ENCODE measurements at regions not wholly inside any gene's neighbourhood (a gene's known extent, or its start where the extent isn't known, plus 50 kb on each side); places are given as distances from the start of the nearest gene placed in this dataset.

GRCh38 chr15:87312221-87312620, 944.3 kb downstream of the NTRK3 start:
- Histone ChIP-seq H3K79me2 (ENCODE audit: insufficient read depth, low read length) (no peaks in the 10 kb centered on the region), H3K36me3 (ENCODE audit: insufficient read depth, low read length) (no peaks in the 10 kb centered on the region), H3K9me3 (ENCODE audit: low read depth, low read length) (no peaks in the 10 kb centered on the region), H3K4me2 (ENCODE audit: insufficient read depth, low read length) (no peak overlapping the region), H3K4me1 (ENCODE audit: insufficient read depth, low read length) (no peaks in the 10 kb centered on the region), H3K27me3 (ENCODE audit: insufficient read depth, low read length) (no peaks in the 10 kb centered on the region), H3K27ac (ENCODE audit: low read depth, low read length) (no peak overlapping the region), H2AFZ (ENCODE audit: low read length) (no peak overlapping the region), H3K4me3 (ENCODE audit: insufficient read depth, low read length) (no peak overlapping the region), H4K20me1 (ENCODE audit: insufficient read depth, low read length) (no peaks in the 10 kb centered on the region)
- DNase-seq (ENCODE audit: insufficient read length, low spot score, missing footprints): no peak
- TF ChIP-seq CTCF (IDR thresholded peaks at IDR 0.05; ENCODE audit: extremely low read depth, low read depth, low read length): no peak

DNA sequence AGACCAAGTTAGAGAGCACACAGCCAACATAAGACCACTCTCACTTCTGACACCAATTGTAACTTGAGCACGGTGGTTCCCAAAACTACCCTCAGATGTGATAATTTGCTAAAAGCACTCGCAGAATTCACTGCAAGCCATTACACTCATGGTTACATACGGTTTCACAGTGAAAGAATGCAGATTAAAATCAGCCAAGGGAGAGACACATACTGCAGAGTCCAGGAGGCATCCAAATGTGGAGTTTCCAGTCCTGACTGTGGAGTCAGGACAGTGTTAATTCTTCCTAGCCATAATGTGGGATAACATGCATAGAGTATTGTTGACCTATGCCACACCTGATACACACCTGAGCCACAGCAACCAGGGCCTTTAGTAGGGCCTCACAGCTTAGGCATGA, 956.4 kb downstream of the NTRK3 start:
- no peaks in the 10 kb centered on the region for H3K27me3 ChIP-seq (ENCODE audit: insufficient read depth, low read length)
- no peak overlapping the region for H3K4me2 ChIP-seq (ENCODE audit: insufficient read depth, low read length)
- peaks cover 2% of the 10 kb centered on the region for H3K9me3 ChIP-seq (ENCODE audit: low read depth, low read length)
- no peaks in the 10 kb centered on the region for H4K20me1 ChIP-seq (ENCODE audit: insufficient read depth, low read length)
- H3K79me2 ChIP-seq (ENCODE audit: insufficient read depth, low read length): no peaks in the 10 kb centered on the region
- TF ChIP-seq CTCF (IDR thresholded peaks at IDR 0.05; ENCODE audit: extremely low read depth, low read depth, low read length): no peak
- no peaks in the 10 kb centered on the region for H3K36me3 ChIP-seq (ENCODE audit: insufficient read depth, low read length)
- no peak overlapping the region for H3K4me3 ChIP-seq (ENCODE audit: insufficient read depth, low read length)
- H3K4me1 ChIP-seq (ENCODE audit: insufficient read depth, low read length): no peaks in the 10 kb centered on the region
- H2AFZ ChIP-seq (ENCODE audit: low read length): no peak overlapping the region
- DNase-seq (ENCODE audit: insufficient read length, low spot score, missing footprints): no peak
- no peak overlapping the region for H3K27ac ChIP-seq (ENCODE audit: low read depth, low read length)

DNA sequence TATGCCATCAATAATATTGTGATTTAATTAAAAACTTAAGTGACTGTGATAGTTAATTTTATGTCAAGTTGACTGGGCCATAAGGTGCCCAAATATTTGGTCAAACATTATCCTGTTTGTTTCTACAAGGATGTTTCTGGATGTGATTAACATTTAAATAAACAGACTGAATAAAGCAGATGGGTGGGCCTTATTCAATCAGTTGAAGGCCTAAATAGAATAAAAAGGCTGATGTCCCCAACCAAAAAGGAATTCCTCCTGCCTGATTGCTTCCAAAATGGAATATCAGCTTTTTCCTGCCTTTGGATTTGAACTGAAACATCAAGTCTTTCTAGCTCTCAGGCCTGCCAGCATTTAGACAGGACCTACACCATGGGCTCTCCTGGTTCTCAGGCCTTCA, 961.7 kb downstream of the NTRK3 start:
- no peak for DNase-seq (ENCODE audit: insufficient read length, low spot score, missing footprints)
- no peak for TF ChIP-seq CTCF (IDR thresholded peaks at IDR 0.05; ENCODE audit: extremely low read depth, low read depth, low read length)
- H3K79me2 ChIP-seq (ENCODE audit: insufficient read depth, low read length): no peaks in the 10 kb centered on the region

DNA sequence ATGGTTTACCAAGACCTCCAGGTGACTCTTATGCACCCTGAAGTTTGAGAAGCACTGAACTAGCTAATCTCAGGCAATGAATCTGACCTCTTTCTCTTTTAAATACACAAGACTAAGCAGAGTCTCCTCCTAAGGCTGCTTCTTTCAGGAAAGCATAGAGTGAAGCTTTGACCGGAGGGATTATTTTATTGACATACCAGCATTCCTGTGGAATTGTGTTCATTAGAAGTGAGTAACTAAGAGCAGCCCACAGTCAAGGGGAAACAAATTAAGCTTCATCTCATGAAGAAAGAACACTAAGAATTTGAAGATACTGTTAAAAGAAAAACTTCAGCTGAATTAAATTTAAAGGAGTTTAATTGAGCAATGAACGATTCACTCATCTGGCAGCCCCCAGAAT, 963.5 kb downstream of the NTRK3 start:
- DNase-seq (ENCODE audit: insufficient read length, low spot score, missing footprints): peak; percentile 14
- Histone ChIP-seq H2AFZ (ENCODE audit: low read length) (no peak overlapping the region), H3K9me3 (ENCODE audit: low read depth, low read length) (no peaks in the 10 kb centered on the region), H4K20me1 (ENCODE audit: insufficient read depth, low read length) (no peaks in the 10 kb centered on the region), H3K4me3 (ENCODE audit: insufficient read depth, low read length) (no peak overlapping the region), H3K79me2 (ENCODE audit: insufficient read depth, low read length) (no peaks in the 10 kb centered on the region), H3K36me3 (ENCODE audit: insufficient read depth, low read length) (no peaks in the 10 kb centered on the region), H3K27me3 (ENCODE audit: insufficient read depth, low read length) (no peaks in the 10 kb centered on the region), H3K4me2 (ENCODE audit: insufficient read depth, low read length) (no peak overlapping the region), H3K4me1 (ENCODE audit: insufficient read depth, low read length) (no peaks in the 10 kb centered on the region), H3K27ac (ENCODE audit: low read depth, low read length) (no peak overlapping the region)
- no peak for TF ChIP-seq CTCF (IDR thresholded peaks at IDR 0.05; ENCODE audit: extremely low read depth, low read depth, low read length)

More for the DNA sequence above, 961.7 kb downstream of the NTRK3 start:
- Histone ChIP-seq H3K4me3 (ENCODE audit: insufficient read depth, low read length) (no peak overlapping the region), H3K27ac (ENCODE audit: low read depth, low read length) (no peak overlapping the region), H4K20me1 (ENCODE audit: insufficient read depth, low read length) (no peaks in the 10 kb centered on the region), H3K4me1 (ENCODE audit: insufficient read depth, low read length) (no peaks in the 10 kb centered on the region), H3K27me3 (ENCODE audit: insufficient read depth, low read length) (no peaks in the 10 kb centered on the region), H3K36me3 (ENCODE audit: insufficient read depth, low read length) (no peaks in the 10 kb centered on the region), H3K4me2 (ENCODE audit: insufficient read depth, low read length) (no peak overlapping the region), H3K9me3 (ENCODE audit: low read depth, low read length) (peaks cover under 1% of the 10 kb centered on the region), H2AFZ (ENCODE audit: low read length) (no peak overlapping the region)

Data from osteoblast (primary cell).